ENCODE measurements at regions not wholly inside any gene's neighbourhood (a gene's known extent, or its start where the extent isn't known, plus 50 kb on each side); places are given as distances from the start of the nearest gene placed in this dataset.

DNA sequence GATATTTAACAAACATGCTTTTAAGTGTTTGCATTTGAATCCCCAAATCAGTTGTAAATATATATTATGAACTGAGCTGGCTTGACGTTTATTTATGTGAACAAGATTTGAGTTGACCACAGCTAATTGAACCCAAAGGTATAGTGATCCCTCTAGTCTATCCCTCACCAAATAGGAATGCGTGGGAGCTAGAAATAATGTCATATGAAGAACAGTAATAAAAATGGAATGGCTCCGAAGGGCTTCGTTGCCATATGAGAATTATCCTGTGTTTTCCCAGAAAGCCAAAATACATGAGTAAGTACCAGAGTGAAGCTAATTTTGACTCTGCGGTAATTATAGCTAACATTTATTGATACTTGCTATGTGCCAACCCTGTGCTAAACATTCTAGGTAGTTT lies 142.7 kb downstream of the ADCYAP1 start:
- no peaks in the 10 kb centered on the region for H3K9me3 ChIP-seq (ENCODE audit: insufficient read depth, low read length, severe bottlenecking)
- no peaks in the 10 kb centered on the region for H3K27me3 ChIP-seq (ENCODE audit: insufficient read depth, low read length, poor library complexity)
- H3K4me3 ChIP-seq (ENCODE audit: low read depth in 1 of 2, low read length in 2 of 2), result no peak overlapping the region
- H4K20me1 ChIP-seq (ENCODE audit: insufficient read depth, low read length), result no peaks in the 10 kb centered on the region
- ATAC-seq (ENCODE audit: insufficient read depth, low read depth) (no peak), DNase-seq (no peak)
- H3K4me1 ChIP-seq (ENCODE audit: insufficient read depth, low read length), result no peaks in the 10 kb centered on the region
- no peak for TF ChIP-seq EZH2 (IDR thresholded peaks at IDR 0.05; ENCODE audit: borderline replicate concordance, low read depth, low read length, severe bottlenecking)
- TF ChIP-seq, protein P1, sequence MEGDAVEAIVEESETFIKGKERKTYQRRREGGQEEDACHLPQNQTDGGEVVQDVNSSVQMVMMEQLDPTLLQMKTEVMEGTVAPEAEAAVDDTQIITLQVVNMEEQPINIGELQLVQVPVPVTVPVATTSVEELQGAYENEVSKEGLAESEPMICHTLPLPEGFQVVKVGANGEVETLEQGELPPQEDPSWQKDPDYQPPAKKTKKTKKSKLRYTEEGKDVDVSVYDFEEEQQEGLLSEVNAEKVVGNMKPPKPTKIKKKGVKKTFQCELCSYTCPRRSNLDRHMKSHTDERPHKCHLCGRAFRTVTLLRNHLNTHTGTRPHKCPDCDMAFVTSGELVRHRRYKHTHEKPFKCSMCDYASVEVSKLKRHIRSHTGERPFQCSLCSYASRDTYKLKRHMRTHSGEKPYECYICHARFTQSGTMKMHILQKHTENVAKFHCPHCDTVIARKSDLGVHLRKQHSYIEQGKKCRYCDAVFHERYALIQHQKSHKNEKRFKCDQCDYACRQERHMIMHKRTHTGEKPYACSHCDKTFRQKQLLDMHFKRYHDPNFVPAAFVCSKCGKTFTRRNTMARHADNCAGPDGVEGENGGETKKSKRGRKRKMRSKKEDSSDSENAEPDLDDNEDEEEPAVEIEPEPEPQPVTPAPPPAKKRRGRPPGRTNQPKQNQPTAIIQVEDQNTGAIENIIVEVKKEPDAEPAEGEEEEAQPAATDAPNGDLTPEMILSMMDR (IDR thresholded peaks at IDR 0.05; ENCODE audit: borderline replicate concordance, extremely low read depth, low read length, poor library complexity, severe bottlenecking), result no peak
- H3K9ac ChIP-seq (ENCODE audit: low read depth, low read length), result no peak overlapping the region
- no peak overlapping the region for H3K4me2 ChIP-seq (ENCODE audit: insufficient read depth, low read length)
- H3K79me2 ChIP-seq (ENCODE audit: insufficient read depth, low read length), result no peaks in the 10 kb centered on the region
- no peak overlapping the region for H3K27ac ChIP-seq (ENCODE audit: low read length)
- no peaks in the 10 kb centered on the region for H3K36me3 ChIP-seq (ENCODE audit: insufficient read depth, low read length)
- H2AFZ ChIP-seq (ENCODE audit: low read depth, low read length), result no peak overlapping the region

DNA sequence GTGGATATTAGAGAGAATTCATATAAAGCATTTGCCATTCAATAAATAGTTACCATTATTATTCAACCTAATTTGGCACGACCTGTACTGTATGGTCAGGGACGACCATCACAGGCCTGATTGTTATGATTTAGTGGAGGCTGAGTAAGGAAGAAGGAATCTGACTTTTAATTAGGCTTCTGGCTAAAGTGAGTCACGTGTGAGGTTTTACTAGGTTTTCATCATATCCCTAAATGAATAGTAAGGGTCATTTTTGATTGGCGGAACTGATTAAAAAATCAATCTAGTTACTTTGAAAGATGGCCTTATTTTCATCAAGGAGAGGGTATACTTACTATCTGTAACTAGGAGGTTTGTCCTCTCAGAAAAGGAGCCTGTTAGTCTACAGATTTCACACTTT lies 143.4 kb downstream of the ADCYAP1 start:
- no peak overlapping the region for H3K4me2 ChIP-seq (ENCODE audit: insufficient read depth, low read length)
- no peak for TF ChIP-seq EZH2 (IDR thresholded peaks at IDR 0.05; ENCODE audit: borderline replicate concordance, low read depth, low read length, severe bottlenecking)
- TF ChIP-seq, protein P1 (IDR thresholded peaks at IDR 0.05; ENCODE audit: borderline replicate concordance, extremely low read depth, low read length, poor library complexity, severe bottlenecking), result no peak
- H2AFZ ChIP-seq (ENCODE audit: low read depth, low read length), result no peak overlapping the region
- H3K27me3 ChIP-seq (ENCODE audit: insufficient read depth, low read length, poor library complexity), result no peaks in the 10 kb centered on the region
- H3K79me2 ChIP-seq (ENCODE audit: insufficient read depth, low read length), result no peaks in the 10 kb centered on the region
- H3K27ac ChIP-seq (ENCODE audit: low read length), result no peak overlapping the region
- DNase-seq (no peak), ATAC-seq (ENCODE audit: insufficient read depth, low read depth) (no peak)
- H3K4me3 ChIP-seq (ENCODE audit: low read depth in 1 of 2, low read length in 2 of 2), result no peak overlapping the region
- H3K36me3 ChIP-seq (ENCODE audit: insufficient read depth, low read length), result no peaks in the 10 kb centered on the region
- H3K9ac ChIP-seq (ENCODE audit: low read depth, low read length), result no peak overlapping the region
- H3K4me1 ChIP-seq (ENCODE audit: insufficient read depth, low read length), result no peaks in the 10 kb centered on the region
- no peaks in the 10 kb centered on the region for H4K20me1 ChIP-seq (ENCODE audit: insufficient read depth, low read length)
- no peaks in the 10 kb centered on the region for H3K9me3 ChIP-seq (ENCODE audit: insufficient read depth, low read length, severe bottlenecking)

DNA sequence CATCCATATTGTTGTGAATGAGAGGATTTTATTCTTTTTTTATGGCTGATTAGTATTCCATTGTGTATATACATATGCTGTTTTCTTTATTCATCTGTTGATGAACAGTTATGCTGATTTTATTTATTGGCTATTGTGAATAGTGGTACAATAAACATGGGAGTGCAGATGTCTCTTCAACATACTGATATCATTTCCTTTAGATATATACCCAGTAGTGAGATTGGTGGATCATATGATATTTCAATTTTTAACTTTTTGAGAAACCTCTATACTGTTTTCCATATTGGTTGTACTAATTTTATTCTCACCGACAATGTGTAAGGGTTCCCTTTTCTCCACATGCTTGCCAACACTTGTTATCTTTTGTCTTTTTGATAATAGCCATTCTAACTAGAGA lies 144.5 kb downstream of the ADCYAP1 start:
- DNase-seq (no peak), ATAC-seq (ENCODE audit: insufficient read depth, low read depth) (no peak)
- Histone ChIP-seq H3K9ac (ENCODE audit: low read depth, low read length) (no peak overlapping the region), H2AFZ (ENCODE audit: low read depth, low read length) (no peak overlapping the region), H3K4me1 (ENCODE audit: insufficient read depth, low read length) (no peaks in the 10 kb centered on the region), H3K79me2 (ENCODE audit: insufficient read depth, low read length) (no peaks in the 10 kb centered on the region), H4K20me1 (ENCODE audit: insufficient read depth, low read length) (no peaks in the 10 kb centered on the region), H3K27me3 (ENCODE audit: insufficient read depth, low read length, poor library complexity) (no peaks in the 10 kb centered on the region), H3K9me3 (ENCODE audit: insufficient read depth, low read length, severe bottlenecking) (no peaks in the 10 kb centered on the region), H3K4me2 (ENCODE audit: insufficient read depth, low read length) (no peak overlapping the region), H3K27ac (ENCODE audit: low read length) (no peak overlapping the region), H3K36me3 (ENCODE audit: insufficient read depth, low read length) (no peaks in the 10 kb centered on the region), H3K4me3 (ENCODE audit: low read depth in 1 of 2, low read length in 2 of 2) (no peak overlapping the region)
- no peak for TF ChIP-seq EZH2 (IDR thresholded peaks at IDR 0.05; ENCODE audit: borderline replicate concordance, low read depth, low read length, severe bottlenecking)
- TF ChIP-seq, protein P1 (IDR thresholded peaks at IDR 0.05; ENCODE audit: borderline replicate concordance, extremely low read depth, low read length, poor library complexity, severe bottlenecking), result no peak

All from DND-41 (cell line).